IMR-90 (cell line): ENCODE measurements at regions not wholly inside any gene's neighbourhood (a gene's known extent, or its start where the extent isn't known, plus 50 kb on each side); places are given as distances from the start of the nearest gene placed in this dataset.

Source experiments
- ATAC-seq: fragments of 200-7000 bp; cut with Tn5 transposase; 2 replicates; pipeline ENCODE4 v1.9.1; 2020; ENCODE audit warnings: low read depth, mild to moderate bottlenecking, moderate library complexity
- BruUV-seq: library from RNA; stranded (reverse); fragments of 400-500 nt; replicated peaks from 2 replicates; lab custom pipeline; 2021; lab: Mats Ljungman, UMichigan
- CTCF ChIA-PET: fragments of 300-600 bp; formaldehyde crosslinking; extraction: SDS; loops from one replicate; lab custom pipeline; 2021; ENCODE audit warnings: antibody characterized with exemption; lab: Yijun Ruan, JAX
- POLR2A ChIA-PET: fragments of 300-600 bp; sonication (Branson Sonifier 250); formaldehyde crosslinking; loops from one replicate; lab custom pipeline; 2022; ENCODE audit warnings: antibody characterized with exemption; ENCODE audit not compliant: unreplicated experiment; lab: Charles Lee
- DNase-seq: peaks from one replicate; pipeline ENCODE4 v3.0.0; 2013
- H2AFZ ChIP-seq: replicated peaks from 2 replicates; pipeline ENCODE3; 2013; ENCODE audit warnings: low read length, mild to moderate bottlenecking; ENCODE audit not compliant: poor library complexity
- H2AK5ac ChIP-seq: 2 replicates; pipeline ENCODE4 v1.6.1; 2013; ENCODE audit warnings: low read depth, low read length, inconsistent platforms
- H2AK9ac ChIP-seq: replicated peaks from 2 replicates; pipeline ENCODE3; 2013; ENCODE audit warnings: mild to moderate bottlenecking, low read depth, low read length, moderate library complexity; ENCODE audit not compliant: poor library complexity
- H2BK120ac ChIP-seq: 2 replicates; pipeline ENCODE4 v1.6.1; 2013; ENCODE audit warnings: low read depth, low read length, inconsistent platforms
- H2BK15ac ChIP-seq: 3 replicates; pipeline ENCODE4 v1.6.1; 2013; ENCODE audit warnings: low read depth, low read length, inconsistent platforms
- H2BK20ac ChIP-seq: 2 replicates; pipeline ENCODE4 v1.6.1; 2013; ENCODE audit warnings: low read depth, mild to moderate bottlenecking, inconsistent platforms, low read length, moderate library complexity
- H2BK5ac ChIP-seq: 2 replicates; pipeline ENCODE4 v1.6.1; 2013; ENCODE audit warnings: mild to moderate bottlenecking, low read depth, low read length, inconsistent platforms; ENCODE audit not compliant: poor library complexity, severe bottlenecking
- H3K14ac ChIP-seq: replicated peaks from 2 replicates; pipeline ENCODE4 v1.6.1; 2013; ENCODE audit warnings: low read depth, low read length, inconsistent platforms
- H3K18ac ChIP-seq: 2 replicates; pipeline ENCODE4 v1.6.1; 2013; ENCODE audit warnings: low read depth, low read length, control low read depth
- H3K23ac ChIP-seq: 2 replicates; pipeline ENCODE4 v1.6.1; 2013; ENCODE audit warnings: low read depth, low read length, inconsistent platforms
- H3K27ac ChIP-seq: 2 replicates; pipeline ENCODE4 v1.5.1; 2013; ENCODE audit warnings: mild to moderate bottlenecking, control low read depth, low read length; ENCODE audit not compliant: insufficient read depth
- H3K27me3 ChIP-seq: 2 replicates; pipeline ENCODE4 v1.6.1; 2013; ENCODE audit warnings: low read length; ENCODE audit not compliant: control insufficient read depth, insufficient read depth
- H3K36me3 ChIP-seq: 2 replicates; pipeline ENCODE4 v1.6.1; 2013; ENCODE audit warnings: low read length, mixed read lengths; ENCODE audit not compliant: control insufficient read depth, insufficient read depth
- H3K4ac ChIP-seq: 2 replicates; pipeline ENCODE4 v1.6.1; 2013; ENCODE audit warnings: low read depth, low read length, inconsistent platforms
- H3K4me1 ChIP-seq: 2 replicates; pipeline ENCODE4 v1.6.1; 2013; ENCODE audit warnings: low read length, mixed read lengths; ENCODE audit not compliant: control insufficient read depth, insufficient read depth
- H3K4me2 ChIP-seq: 2 replicates; pipeline ENCODE4 v1.6.1; 2013; ENCODE audit warnings: low read depth, mild to moderate bottlenecking, control low read depth, low read length, moderate library complexity
- H3K4me3 ChIP-seq: 2 replicates; pipeline ENCODE4 v1.5.1; 2013; ENCODE audit warnings: low read depth, mild to moderate bottlenecking, control low read depth, low read length, moderate library complexity; ENCODE audit not compliant: insufficient read depth
- H3K56ac ChIP-seq: 2 replicates; pipeline ENCODE4 v1.6.1; 2013; ENCODE audit warnings: low read length, inconsistent platforms; ENCODE audit not compliant: insufficient read depth; ENCODE audit errors: extremely low read depth
- H3K79me1 ChIP-seq, 2 experiments: 2 replicates each; pipeline ENCODE4 v1.6.1; 2013; ENCODE audit warnings: low read length in 2 of 2, inconsistent platforms in 1 of 2, low read depth in 1 of 2
- H3K9ac ChIP-seq: 2 replicates; pipeline ENCODE4 v1.6.1; 2013; ENCODE audit warnings: low read depth, low read length, control low read depth
- H3K9me1 ChIP-seq: 2 replicates; pipeline ENCODE4 v1.6.1; 2013; ENCODE audit warnings: low read length, inconsistent platforms; ENCODE audit not compliant: insufficient read depth
- H3K9me3 ChIP-seq: 2 replicates; pipeline ENCODE4 v1.6.1; 2013; ENCODE audit warnings: low read length; ENCODE audit not compliant: control insufficient read depth, insufficient read depth
- H4K20me1 ChIP-seq: 2 replicates; pipeline ENCODE4 v1.6.1; 2013; ENCODE audit warnings: low read length, inconsistent platforms; ENCODE audit not compliant: insufficient read depth
- H4K5ac ChIP-seq: 2 replicates; pipeline ENCODE4 v1.6.1; 2013; ENCODE audit warnings: mild to moderate bottlenecking, low read depth, low read length, control low read depth
- H4K8ac ChIP-seq, 2 experiments: 2 replicates each; pipeline ENCODE4 v1.6.1; 2013; ENCODE audit warnings: low read depth in 2 of 2, low read length in 2 of 2, control low read depth in 1 of 2, inconsistent platforms in 1 of 2
- H4K91ac ChIP-seq: 2 replicates; pipeline ENCODE4 v1.6.1; 2013; ENCODE audit warnings: low read depth, low read length, inconsistent platforms; ENCODE audit not compliant: insufficient read depth
- BHLHE40 ChIP-seq: fragments of 150-350 bp; IDR thresholded peaks from 2 replicates; pipeline ENCODE4 v1.6.1; 2016; ENCODE audit warnings: mild to moderate bottlenecking, low read depth, low read length
- CEBPB ChIP-seq: IDR thresholded peaks from 2 replicates; pipeline ENCODE4 v1.6.1; 2012; ENCODE audit warnings: low read depth, low read length, improper control_type of control experiment
- CHD1 ChIP-seq: IDR thresholded peaks from 2 replicates; pipeline ENCODE4 v1.6.1; 2012; ENCODE audit warnings: low read depth, low read length, improper control_type of control experiment
- FOS ChIP-seq: fragments of 150-350 bp; IDR thresholded peaks from 2 replicates; pipeline ENCODE4 v1.6.1; 2016; ENCODE audit warnings: low read depth, low read length
- MAFK ChIP-seq: IDR thresholded peaks from 2 replicates; pipeline ENCODE4 v1.6.1; 2012; ENCODE audit warnings: low read depth, low read length, improper control_type of control experiment
- MAZ ChIP-seq: IDR thresholded peaks from 2 replicates; pipeline ENCODE4 v1.6.1; 2012; ENCODE audit warnings: low read depth, mild to moderate bottlenecking, low read length, improper control_type of control experiment, moderate library complexity, borderline replicate concordance
- MXI1 ChIP-seq: IDR thresholded peaks from 2 replicates; pipeline ENCODE4 v1.6.1; 2012; ENCODE audit warnings: low read depth, mild to moderate bottlenecking, low read length, moderate library complexity, borderline replicate concordance
- NFE2L2 ChIP-seq: fragments of 150-350 bp; IDR thresholded peaks from 2 replicates; pipeline ENCODE4 v1.6.1; 2016; ENCODE audit warnings: low read depth, mild to moderate bottlenecking, low read length
- POLR2A ChIP-seq: IDR thresholded peaks from 2 replicates; pipeline ENCODE4 v1.6.1; 2012; ENCODE audit warnings: mild to moderate bottlenecking, low read depth, low read length
- RAD21 ChIP-seq: IDR thresholded peaks from 2 replicates; pipeline ENCODE4 v1.6.1; 2012; ENCODE audit warnings: low read length, improper control_type of control experiment
- RFX5 ChIP-seq: IDR thresholded peaks from 2 replicates; pipeline ENCODE4 v1.8.0; 2012; ENCODE audit warnings: low read depth, mild to moderate bottlenecking, low read length, moderate library complexity
- SMC3 ChIP-seq: fragments of 150-350 bp; IDR thresholded peaks from 2 replicates; pipeline ENCODE4 v1.6.1; 2016; ENCODE audit warnings: low read depth, mild to moderate bottlenecking, antibody characterized with exemption, low read length, moderate library complexity
- WGBS, 2 experiments: methylation state at CpG; one replicate each; pipeline versions ENCODE4 v1.1.5 to v1.1.7; 2013; ENCODE audit warnings: missing lambda C conversion rate in 2 of 2; ENCODE audit not compliant: insufficient read length in 1 of 2; ENCODE audit errors: extremely low coverage in 2 of 2; 5-methylcytosine and 5-hydroxymethylcytosine counted together
- dilution Hi-C: fragments of 300-500 bp; cut with HindIII; formaldehyde crosslinking; loops from one replicate; pipeline ENCODE4 v1.14.3; 2018; ENCODE audit warnings: low sequenced_read_pairs; ENCODE audit not compliant: unreplicated experiment
- in situ Hi-C: fragments of 300-500 bp; cut with MboI; formaldehyde crosslinking; loops from 3 replicates; pipeline ENCODE4 v1.14.3; 2019; ENCODE audit warnings: low sequenced_read_pairs, inconsistent platforms, mixed read lengths
- intact Hi-C: fragments of 100-400 bp; cut with micrococcal nuclease; formaldehyde crosslinking; loops from 2 replicates; pipeline ENCODE4 v1.10.0; 2022
- TF ChIP-seq, protein P1 (sequence below): fragments of 150-350 bp; IDR thresholded peaks from 2 replicates; pipeline ENCODE4 v1.6.1; 2016; ENCODE audit warnings: low read depth, mild to moderate bottlenecking, low read length, moderate library complexity, borderline replicate concordance
- TF ChIP-seq, protein P2 (sequence below): conservative IDR thresholded peaks from 2 replicates; pipeline ENCODE4 v1.5.1; 2012; ENCODE audit warnings: mild to moderate bottlenecking, low read depth, low read length, improper control_type of control experiment
- TF ChIP-seq, protein P3 (sequence below): fragments of 150-350 bp; IDR thresholded peaks from 2 replicates; pipeline ENCODE4 v1.6.1; 2017; ENCODE audit warnings: mild to moderate bottlenecking, antibody characterized with exemption, low read length, low read depth

DNA sequence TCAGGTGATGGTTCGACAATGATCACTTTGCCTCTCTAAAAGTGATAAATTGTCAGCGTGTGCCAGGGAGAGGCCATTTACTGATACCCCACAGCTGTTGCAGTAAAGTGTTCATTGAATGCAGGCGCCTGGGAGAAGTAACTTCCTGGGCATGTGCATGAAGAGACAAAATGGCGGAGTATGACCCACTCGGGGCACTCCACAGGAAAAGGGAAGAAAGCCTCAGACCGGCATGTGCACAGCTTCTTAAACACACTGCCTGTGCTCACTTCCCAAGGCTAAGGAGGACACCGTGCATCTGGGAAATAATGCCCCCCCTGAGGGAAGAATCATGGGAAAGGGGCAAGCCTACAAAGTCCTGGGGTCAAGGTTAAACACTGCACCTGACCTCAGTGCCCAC, 329.5 kb downstream of the ICE1 start:
- Histone ChIP-seq H2BK15ac (no peak overlapping the region), H4K20me1 (no peaks in the 10 kb centered on the region), H3K9me3 (peaks cover 8% of the 10 kb centered on the region), H3K9ac (no peak overlapping the region), H2AFZ (no peak overlapping the region), H4K8ac (no peak overlapping the region), H3K4me3 (no peak overlapping the region), H3K79me1 (no peaks in the 10 kb centered on the region), H3K4ac (no peak overlapping the region), H3K36me3 (no peaks in the 10 kb centered on the region), H3K4me1 (no peaks in the 10 kb centered on the region), H3K9me1 (no peaks in the 10 kb centered on the region), H4K5ac (no peak overlapping the region), H3K18ac (no peak overlapping the region), H3K23ac (no peak overlapping the region), H4K91ac (no peak overlapping the region), H3K27me3 (no peaks in the 10 kb centered on the region), H3K27ac (no peak overlapping the region), H3K4me2 (no peak overlapping the region), H2BK5ac (no peak overlapping the region), H2BK120ac (no peak overlapping the region), H3K14ac (no peak overlapping the region), H2BK20ac (no peak overlapping the region), H2AK9ac (no peak overlapping the region), H3K56ac (no peak overlapping the region), H2AK5ac (no peak overlapping the region)
- no CpG with 5 or more reads among the region's 7 CpGs for WGBS, 2 experiments
- dilution Hi-C loops (no loop called here), intact Hi-C loops (no loop called here), in situ Hi-C loops (no loop called here)
- TF ChIP-seq, protein P1, sequence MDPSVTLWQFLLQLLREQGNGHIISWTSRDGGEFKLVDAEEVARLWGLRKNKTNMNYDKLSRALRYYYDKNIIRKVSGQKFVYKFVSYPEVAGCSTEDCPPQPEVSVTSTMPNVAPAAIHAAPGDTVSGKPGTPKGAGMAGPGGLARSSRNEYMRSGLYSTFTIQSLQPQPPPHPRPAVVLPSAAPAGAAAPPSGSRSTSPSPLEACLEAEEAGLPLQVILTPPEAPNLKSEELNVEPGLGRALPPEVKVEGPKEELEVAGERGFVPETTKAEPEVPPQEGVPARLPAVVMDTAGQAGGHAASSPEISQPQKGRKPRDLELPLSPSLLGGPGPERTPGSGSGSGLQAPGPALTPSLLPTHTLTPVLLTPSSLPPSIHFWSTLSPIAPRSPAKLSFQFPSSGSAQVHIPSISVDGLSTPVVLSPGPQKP = no peak
- TF ChIP-seq, protein P2, sequence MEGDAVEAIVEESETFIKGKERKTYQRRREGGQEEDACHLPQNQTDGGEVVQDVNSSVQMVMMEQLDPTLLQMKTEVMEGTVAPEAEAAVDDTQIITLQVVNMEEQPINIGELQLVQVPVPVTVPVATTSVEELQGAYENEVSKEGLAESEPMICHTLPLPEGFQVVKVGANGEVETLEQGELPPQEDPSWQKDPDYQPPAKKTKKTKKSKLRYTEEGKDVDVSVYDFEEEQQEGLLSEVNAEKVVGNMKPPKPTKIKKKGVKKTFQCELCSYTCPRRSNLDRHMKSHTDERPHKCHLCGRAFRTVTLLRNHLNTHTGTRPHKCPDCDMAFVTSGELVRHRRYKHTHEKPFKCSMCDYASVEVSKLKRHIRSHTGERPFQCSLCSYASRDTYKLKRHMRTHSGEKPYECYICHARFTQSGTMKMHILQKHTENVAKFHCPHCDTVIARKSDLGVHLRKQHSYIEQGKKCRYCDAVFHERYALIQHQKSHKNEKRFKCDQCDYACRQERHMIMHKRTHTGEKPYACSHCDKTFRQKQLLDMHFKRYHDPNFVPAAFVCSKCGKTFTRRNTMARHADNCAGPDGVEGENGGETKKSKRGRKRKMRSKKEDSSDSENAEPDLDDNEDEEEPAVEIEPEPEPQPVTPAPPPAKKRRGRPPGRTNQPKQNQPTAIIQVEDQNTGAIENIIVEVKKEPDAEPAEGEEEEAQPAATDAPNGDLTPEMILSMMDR = no peak
- TF ChIP-seq FOS (no peak), POLR2A (no peak), RFX5 (no peak), MAFK (no peak), MXI1 (no peak), BHLHE40 (no peak), CEBPB (no peak), RAD21 (no peak), MAZ (no peak), SMC3 (no peak), CHD1 (no peak), NFE2L2 (no peak)
- TF ChIP-seq, protein P3, sequence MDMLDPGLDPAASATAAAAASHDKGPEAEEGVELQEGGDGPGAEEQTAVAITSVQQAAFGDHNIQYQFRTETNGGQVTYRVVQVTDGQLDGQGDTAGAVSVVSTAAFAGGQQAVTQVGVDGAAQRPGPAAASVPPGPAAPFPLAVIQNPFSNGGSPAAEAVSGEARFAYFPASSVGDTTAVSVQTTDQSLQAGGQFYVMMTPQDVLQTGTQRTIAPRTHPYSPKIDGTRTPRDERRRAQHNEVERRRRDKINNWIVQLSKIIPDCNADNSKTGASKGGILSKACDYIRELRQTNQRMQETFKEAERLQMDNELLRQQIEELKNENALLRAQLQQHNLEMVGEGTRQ = no peak
- no peak for DNase-seq
- ChIA-PET POLR2A (no interaction called here), CTCF (no interaction called here)
- no peak for ATAC-seq
- BruUV-seq = no TSS peak
